ENCODE measurements at regions not wholly inside any gene's neighbourhood (a gene's known extent, or its start where the extent isn't known, plus 50 kb on each side); places are given as distances from the start of the nearest gene placed in this dataset.

DNA sequence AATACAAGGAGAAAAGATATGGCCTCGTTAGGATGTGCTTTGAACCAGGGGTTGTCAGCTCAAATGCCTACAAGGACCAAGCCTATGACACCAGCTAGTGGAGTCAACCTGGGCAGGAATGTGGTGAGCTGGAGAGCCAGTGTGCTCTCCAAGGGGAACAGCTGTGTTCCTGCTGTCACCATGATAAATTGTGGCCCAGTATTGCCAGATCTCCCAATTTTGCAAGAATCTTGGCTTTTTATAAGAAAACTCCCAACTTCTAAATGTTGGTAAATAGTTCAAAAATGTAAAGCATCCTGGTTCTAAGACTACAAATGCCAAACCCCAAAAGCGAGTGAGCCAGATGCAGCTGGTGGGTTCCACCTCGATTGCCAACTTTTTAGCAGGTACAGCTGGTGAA is 391.1 kb downstream of the PLPP3 start:
- TF ChIP-seq, protein P1, sequence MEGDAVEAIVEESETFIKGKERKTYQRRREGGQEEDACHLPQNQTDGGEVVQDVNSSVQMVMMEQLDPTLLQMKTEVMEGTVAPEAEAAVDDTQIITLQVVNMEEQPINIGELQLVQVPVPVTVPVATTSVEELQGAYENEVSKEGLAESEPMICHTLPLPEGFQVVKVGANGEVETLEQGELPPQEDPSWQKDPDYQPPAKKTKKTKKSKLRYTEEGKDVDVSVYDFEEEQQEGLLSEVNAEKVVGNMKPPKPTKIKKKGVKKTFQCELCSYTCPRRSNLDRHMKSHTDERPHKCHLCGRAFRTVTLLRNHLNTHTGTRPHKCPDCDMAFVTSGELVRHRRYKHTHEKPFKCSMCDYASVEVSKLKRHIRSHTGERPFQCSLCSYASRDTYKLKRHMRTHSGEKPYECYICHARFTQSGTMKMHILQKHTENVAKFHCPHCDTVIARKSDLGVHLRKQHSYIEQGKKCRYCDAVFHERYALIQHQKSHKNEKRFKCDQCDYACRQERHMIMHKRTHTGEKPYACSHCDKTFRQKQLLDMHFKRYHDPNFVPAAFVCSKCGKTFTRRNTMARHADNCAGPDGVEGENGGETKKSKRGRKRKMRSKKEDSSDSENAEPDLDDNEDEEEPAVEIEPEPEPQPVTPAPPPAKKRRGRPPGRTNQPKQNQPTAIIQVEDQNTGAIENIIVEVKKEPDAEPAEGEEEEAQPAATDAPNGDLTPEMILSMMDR (conservative IDR thresholded peaks at IDR 0.05 in 1 of 2, IDR thresholded peaks at IDR 0.05 in 1 of 2; ENCODE audit: low read depth in 1 of 2, low read length in 2 of 2): no peak
- no peak for TF ChIP-seq EZH2 (IDR thresholded peaks at IDR 0.05; ENCODE audit: low read length, missing control alignments)
